Body of pancreas (tissue), 4 donors: ENCODE measurements at regions not wholly inside any gene's neighbourhood (a gene's known extent, or its start where the extent isn't known, plus 50 kb on each side); places are given as distances from the start of the nearest gene placed in this dataset.

Source experiments
- CTCF ChIP-seq, 7 experiments: fragments of 450-650 bp in 4 of 7; fragments of 200-600 bp in 3 of 7; sonication (generic) in 3 of 7; IDR thresholded peaks; one replicate each; pipeline ENCODE4 v1.5.1; 2016 to 2019; ENCODE audit warnings: antibody characterized with exemption in 7 of 7
- POLR2A ChIP-seq, 3 donors: fragments of 450-650 bp; IDR thresholded peaks; one replicate each; pipeline ENCODE4 v1.6.1; 2016; ENCODE audit warnings: antibody characterized with exemption in 3 of 3, mild to moderate bottlenecking in 2 of 3

- no peak for TF ChIP-seq POLR2A (IDR thresholded peaks at IDR 0.05)
- TF ChIP-seq CTCF (IDR thresholded peaks at IDR 0.05) = no peak
Observed at GRCh38 chr22:48321986-48322545, 1505.6 kb downstream of the BRD1 start.
